Caco-2 (cell line): ENCODE measurements at regions not wholly inside any gene's neighbourhood (a gene's known extent, or its start where the extent isn't known, plus 50 kb on each side); places are given as distances from the start of the nearest gene placed in this dataset.

ENCODE experiments used
- BruUV-seq: library from RNA; stranded (reverse); fragments of 400-500 nt; replicated peaks from 2 replicates; lab custom pipeline; 2021; lab: Mats Ljungman, UMichigan
- CTCF ChIA-PET: fragments of 300-600 bp; sonication (Branson Sonifier 250); formaldehyde crosslinking; loops from one replicate; lab custom pipeline; 2022; ENCODE audit warnings: antibody characterized with exemption; lab: Charles Lee
- POLR2A ChIA-PET: fragments of 300-600 bp; sonication (Branson Sonifier 250); formaldehyde crosslinking; loops from one replicate; lab custom pipeline; 2022; ENCODE audit warnings: antibody characterized with exemption; lab: Charles Lee
- DNase-seq, 2 experiments: peaks; one replicate each; pipeline versions ENCODE4 v3.0.0 to v3.0.0-alpha.2; 2020 to 2022
- H3K27me3 ChIP-seq: replicated peaks from 2 replicates; pipeline ENCODE4 v1.6.0; 2011; ENCODE audit warnings: low read length; ENCODE audit not compliant: control insufficient read depth, insufficient read depth
- H3K36me3 ChIP-seq: 2 replicates; pipeline ENCODE4 v1.5.1; 2011; ENCODE audit warnings: low read length; ENCODE audit not compliant: control insufficient read depth, insufficient read depth
- H3K4me1 ChIP-seq: fragments of 250-450 bp; sonication (Bioruptor Pico); 2 replicates; pipeline ENCODE4 v1.5.1; 2020; ENCODE audit warnings: mild to moderate bottlenecking
- H3K4me3 ChIP-seq: 2 replicates; pipeline ENCODE4 v1.5.1; 2011; ENCODE audit warnings: low read depth, mild to moderate bottlenecking, control low read depth, low read length
- H3K9me3 ChIP-seq: fragments of 250-450 bp; sonication (Bioruptor Pico); 2 replicates; pipeline ENCODE4 v1.5.1; 2020; ENCODE audit warnings: mild to moderate bottlenecking, moderate library complexity
- H3K27ac Mint-ChIP-seq: one replicate; pipeline ENCODE4 v1.8.0; 2022; ENCODE audit warnings: mixed read lengths; ENCODE audit not compliant: unreplicated experiment
- H3K27me3 Mint-ChIP-seq: one replicate; pipeline ENCODE4 v1.8.0; 2022; ENCODE audit warnings: mixed read lengths; ENCODE audit not compliant: insufficient read depth, unreplicated experiment
- H3K36me3 Mint-ChIP-seq: one replicate; pipeline ENCODE4 v1.8.0; 2022; ENCODE audit warnings: mild to moderate bottlenecking, mixed read lengths; ENCODE audit not compliant: insufficient read depth, unreplicated experiment
- H3K4me1 Mint-ChIP-seq: one replicate; pipeline ENCODE4 v1.8.0; 2022; ENCODE audit warnings: low read depth, mixed read lengths; ENCODE audit not compliant: unreplicated experiment
- H3K4me3 Mint-ChIP-seq: one replicate; pipeline ENCODE4 v1.8.0; 2022; ENCODE audit warnings: mild to moderate bottlenecking, moderate library complexity, mixed read lengths; ENCODE audit not compliant: unreplicated experiment
- H3K9me3 Mint-ChIP-seq: one replicate; pipeline ENCODE4 v1.8.0; 2022; ENCODE audit warnings: mixed read lengths; ENCODE audit not compliant: unreplicated experiment
- CTCF ChIP-seq, 2 experiments: fragments of 200-600 bp in 1 of 2; IDR thresholded peaks; 1 replicate in 1 of 2; 2 replicates in 1 of 2; pipeline versions ENCODE4 v1.5.1 to v1.8.0; 2011 to 2022; ENCODE audit warnings: antibody characterized with exemption in 1 of 2, control low read depth in 1 of 2, inconsistent platforms in 1 of 2, low read depth in 1 of 2, low read length in 1 of 2, mild to moderate bottlenecking in 1 of 2, moderate library complexity in 1 of 2; ENCODE audit not compliant: insufficient read depth in 1 of 2, severe bottlenecking in 1 of 2, unreplicated experiment in 1 of 2
- intact Hi-C: fragments of 100-400 bp; cut with micrococcal nuclease; formaldehyde crosslinking; loops from one replicate; pipeline ENCODE4 v1.10.0; 2022; ENCODE audit not compliant: unreplicated experiment

DNA sequence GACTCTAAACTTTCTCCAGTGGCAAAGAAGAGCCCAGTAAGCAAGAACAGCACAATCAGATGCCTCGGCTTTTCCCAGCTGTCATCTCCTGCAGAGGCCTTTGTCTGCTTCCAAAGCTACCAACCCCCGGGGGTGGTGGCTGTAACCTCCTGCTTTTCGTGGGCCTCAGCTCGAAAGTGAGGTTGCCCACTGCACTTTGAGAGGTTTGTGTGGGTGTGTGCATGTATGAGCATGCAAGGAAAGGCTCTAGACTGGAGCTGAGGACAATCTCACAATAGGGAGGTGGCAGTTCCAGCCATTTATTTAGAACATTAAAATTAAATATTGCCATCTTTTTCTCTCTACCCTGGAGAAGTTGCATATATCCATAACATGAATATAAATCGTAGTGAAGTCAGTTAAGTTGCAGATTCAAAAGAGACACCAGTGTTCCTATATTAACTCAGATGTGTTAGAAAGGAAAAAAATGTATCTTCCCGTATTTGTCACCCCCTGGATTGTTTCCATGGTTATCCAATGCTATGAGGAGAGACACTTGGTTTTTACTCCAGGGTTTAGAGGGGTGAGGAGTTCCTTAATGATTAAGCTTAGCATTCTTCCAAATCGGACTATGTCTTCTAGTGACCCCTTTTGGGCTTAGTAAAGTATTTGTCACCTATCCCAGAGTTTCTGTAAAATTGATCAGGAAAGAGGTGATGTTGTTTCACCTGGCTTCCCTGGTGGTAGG is 781.1 kb downstream of the INHBA start:
- no TSS peak for BruUV-seq

DNA sequence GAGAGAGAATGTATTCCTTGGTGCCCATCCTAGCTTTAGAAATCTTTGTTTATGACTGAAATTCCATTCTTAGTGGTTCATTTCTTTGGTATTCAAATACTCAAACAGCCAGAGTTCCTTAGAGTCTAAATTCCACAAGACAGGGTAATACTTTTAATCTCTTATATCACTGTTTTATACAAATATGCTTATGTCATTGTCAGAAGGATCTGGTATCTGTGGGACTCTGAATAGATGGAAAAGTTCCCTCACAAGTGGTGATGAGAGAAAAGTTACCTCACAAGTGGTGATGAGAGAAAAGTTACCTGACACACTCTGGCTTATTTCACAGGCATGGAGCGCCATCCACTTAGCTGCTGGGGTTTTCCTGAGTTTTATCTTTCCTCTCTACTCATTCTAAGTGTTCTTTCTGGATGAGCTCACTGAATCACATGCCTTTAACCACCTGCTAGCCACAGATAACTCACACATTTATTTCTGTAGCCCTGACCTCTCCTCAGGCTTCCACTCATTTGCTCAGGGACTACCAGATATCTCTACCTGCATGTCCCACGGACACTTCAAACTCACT is 784.0 kb downstream of the SUGCT start:
- Mint-ChIP-seq H3K27me3 (no peaks in the 10 kb centered on the region), H3K9me3 (no peaks in the 10 kb centered on the region), H3K36me3 (peaks cover 6% of the 10 kb centered on the region), H3K4me1 (peaks cover 16% of the 10 kb centered on the region), H3K4me3 (no peak overlapping the region), H3K27ac (peak overlapping the region; percentile 4)
- H3K36me3 ChIP-seq, result no peaks in the 10 kb centered on the region
- no peaks in the 10 kb centered on the region for H3K27me3 ChIP-seq
- CTCF ChIA-PET, result no interaction called here
- H3K9me3 ChIP-seq, result no peaks in the 10 kb centered on the region
- no peak overlapping the region for H3K4me3 ChIP-seq
- intact Hi-C loops, result loop anchor here (10.0 kb wide), 1 partner anchor 594 kb away; no protein-coding TSS in a partner anchor
- no peak for DNase-seq
- no TSS peak for BruUV-seq
- peaks cover 22% of the 10 kb centered on the region for H3K4me1 ChIP-seq
- POLR2A ChIA-PET, result no interaction called here
- no peak for TF ChIP-seq CTCF (IDR thresholded peaks at IDR 0.05; ENCODE audit: insufficient read depth in 1 of 2, low read depth in 1 of 2, low read length in 1 of 2, severe bottlenecking in 1 of 2, unreplicated experiment in 1 of 2)

More for the DNA sequence above, 781.1 kb downstream of the INHBA start:
- H3K36me3 Mint-ChIP-seq, result peaks cover 6% of the 10 kb centered on the region
- Histone ChIP-seq H3K36me3 (no peaks in the 10 kb centered on the region), H3K27me3 (no peaks in the 10 kb centered on the region), H3K4me3 (no peak overlapping the region), H3K4me1 (peaks cover 9% of the 10 kb centered on the region), H3K9me3 (no peaks in the 10 kb centered on the region)
- H3K4me1 Mint-ChIP-seq, result peaks cover 16% of the 10 kb centered on the region
- no peak for TF ChIP-seq CTCF (IDR thresholded peaks at IDR 0.05; ENCODE audit: insufficient read depth in 1 of 2, low read depth in 1 of 2, low read length in 1 of 2, severe bottlenecking in 1 of 2, unreplicated experiment in 1 of 2)
- no peak overlapping the region for H3K27ac Mint-ChIP-seq
- POLR2A ChIA-PET, result no interaction called here
- no peak overlapping the region for H3K4me3 Mint-ChIP-seq
- CTCF ChIA-PET, result no interaction called here
- no peaks in the 10 kb centered on the region for H3K27me3 Mint-ChIP-seq
- intact Hi-C loops, result no loop called here
- no peaks in the 10 kb centered on the region for H3K9me3 Mint-ChIP-seq
- no peak for DNase-seq

- POLR2A ChIA-PET, result no interaction called here
Observed at GRCh38 chr7:40916813-40917212, 782.0 kb downstream of the SUGCT start.

More at GRCh38 chr7:40916813-40917212, 782.0 kb downstream of the SUGCT start:
- H3K4me3 ChIP-seq, result no peak overlapping the region
- H3K36me3 ChIP-seq, result no peaks in the 10 kb centered on the region
- Mint-ChIP-seq H3K4me3 (no peak overlapping the region), H3K9me3 (no peaks in the 10 kb centered on the region), H3K36me3 (peaks cover 6% of the 10 kb centered on the region), H3K27ac (no peak overlapping the region), H3K4me1 (peaks cover 16% of the 10 kb centered on the region), H3K27me3 (no peaks in the 10 kb centered on the region)
- DNase-seq, result no peak
- CTCF ChIA-PET, result no interaction called here
- H3K27me3 ChIP-seq, result no peaks in the 10 kb centered on the region
- H3K4me1 ChIP-seq, result peaks cover 22% of the 10 kb centered on the region
- TF ChIP-seq CTCF (IDR thresholded peaks at IDR 0.05; ENCODE audit: insufficient read depth in 1 of 2, low read depth in 1 of 2, low read length in 1 of 2, severe bottlenecking in 1 of 2, unreplicated experiment in 1 of 2), result no peak
- no peaks in the 10 kb centered on the region for H3K9me3 ChIP-seq
- intact Hi-C loops, result loop anchor here (10.0 kb wide), 1 partner anchor 592 kb away; no protein-coding TSS in a partner anchor
- no TSS peak for BruUV-seq
